ENCODE measurements at regions not wholly inside any gene's neighbourhood (a gene's known extent, or its start where the extent isn't known, plus 50 kb on each side); places are given as distances from the start of the nearest gene placed in this dataset.

DNA sequence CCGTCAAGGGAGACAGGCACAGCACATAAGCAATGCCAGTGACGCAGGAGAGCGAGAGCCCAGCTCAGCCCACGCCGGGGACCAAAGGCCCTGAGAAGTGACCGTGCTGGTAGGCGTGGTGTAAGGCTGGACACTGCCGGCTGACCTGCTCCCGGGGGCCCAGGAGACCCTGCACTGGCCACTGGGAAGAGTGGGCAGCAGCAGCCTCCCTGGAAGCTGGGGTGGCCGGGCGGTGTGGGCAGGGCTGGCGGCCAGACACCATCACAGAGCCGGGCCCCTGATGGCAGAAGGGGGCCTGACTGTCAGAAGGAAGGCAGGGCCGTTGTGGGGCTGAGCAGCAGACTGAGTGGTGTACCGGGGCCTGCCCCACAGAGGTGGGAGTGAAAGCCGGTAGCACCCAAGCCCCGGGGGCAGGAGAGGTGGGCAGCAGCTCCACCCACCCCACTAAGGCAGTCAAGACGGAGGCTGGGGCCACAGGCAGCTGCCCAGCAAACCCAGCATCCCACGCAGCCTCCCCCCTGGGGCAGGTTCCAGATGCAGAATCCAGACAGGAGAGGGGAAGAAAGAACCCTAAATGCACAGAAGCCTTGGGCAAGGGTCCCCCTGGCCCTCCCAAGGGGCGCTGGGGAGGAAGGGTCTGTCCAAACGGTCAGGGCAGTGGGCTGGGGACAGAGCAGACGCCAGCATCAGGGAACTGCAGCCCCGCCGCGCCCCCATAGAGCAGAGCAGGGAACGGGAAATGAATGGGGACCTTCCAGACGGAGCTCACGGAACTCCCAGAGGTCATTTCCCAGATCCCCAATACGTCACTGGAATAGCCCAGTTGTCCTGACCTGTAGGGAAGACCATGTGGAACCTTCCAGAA, 205.2 kb downstream of the BRD1 start:
- TF ChIP-seq, protein P1, sequence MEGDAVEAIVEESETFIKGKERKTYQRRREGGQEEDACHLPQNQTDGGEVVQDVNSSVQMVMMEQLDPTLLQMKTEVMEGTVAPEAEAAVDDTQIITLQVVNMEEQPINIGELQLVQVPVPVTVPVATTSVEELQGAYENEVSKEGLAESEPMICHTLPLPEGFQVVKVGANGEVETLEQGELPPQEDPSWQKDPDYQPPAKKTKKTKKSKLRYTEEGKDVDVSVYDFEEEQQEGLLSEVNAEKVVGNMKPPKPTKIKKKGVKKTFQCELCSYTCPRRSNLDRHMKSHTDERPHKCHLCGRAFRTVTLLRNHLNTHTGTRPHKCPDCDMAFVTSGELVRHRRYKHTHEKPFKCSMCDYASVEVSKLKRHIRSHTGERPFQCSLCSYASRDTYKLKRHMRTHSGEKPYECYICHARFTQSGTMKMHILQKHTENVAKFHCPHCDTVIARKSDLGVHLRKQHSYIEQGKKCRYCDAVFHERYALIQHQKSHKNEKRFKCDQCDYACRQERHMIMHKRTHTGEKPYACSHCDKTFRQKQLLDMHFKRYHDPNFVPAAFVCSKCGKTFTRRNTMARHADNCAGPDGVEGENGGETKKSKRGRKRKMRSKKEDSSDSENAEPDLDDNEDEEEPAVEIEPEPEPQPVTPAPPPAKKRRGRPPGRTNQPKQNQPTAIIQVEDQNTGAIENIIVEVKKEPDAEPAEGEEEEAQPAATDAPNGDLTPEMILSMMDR (IDR thresholded peaks at IDR 0.05; ENCODE audit: low read depth, low read length, missing control alignments) = no peak
- no peak for DNase-seq (ENCODE audit: extremely low read depth, low read depth)
- H3K4me3 ChIP-seq (replicated peaks; ENCODE audit: low read depth, low read length) = no peak overlapping the region

DNA sequence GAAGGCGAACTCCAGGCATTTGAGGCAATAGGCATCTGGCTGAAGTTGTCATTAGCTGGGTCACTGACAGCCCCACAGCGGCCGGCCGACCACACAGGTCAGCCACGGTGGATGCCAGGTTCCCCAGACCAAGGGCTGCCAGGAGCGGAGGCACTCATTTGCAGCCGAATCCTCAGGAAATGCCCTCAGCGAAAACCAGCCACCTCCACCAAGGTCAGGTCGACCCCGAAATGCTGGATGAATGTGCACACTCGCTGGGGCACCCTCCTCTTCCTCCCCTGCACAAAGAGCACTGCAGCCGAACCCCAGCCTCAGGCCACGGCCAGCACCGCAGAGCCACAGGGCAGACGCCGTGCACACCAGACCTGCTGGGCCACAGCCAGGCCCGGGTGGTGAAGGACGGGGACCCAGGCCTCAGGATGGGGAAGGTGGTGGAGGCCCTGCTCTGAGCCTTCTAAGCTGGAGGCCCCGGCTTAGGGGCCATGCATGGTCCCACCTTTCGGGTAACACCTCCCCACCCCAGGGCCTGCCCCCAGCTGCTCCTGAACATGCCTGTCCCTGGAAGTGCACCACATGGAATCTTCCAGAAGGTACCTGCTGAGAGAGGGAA, 206.0 kb downstream of the BRD1 start:
- H3K4me3 ChIP-seq (replicated peaks; ENCODE audit: low read depth, low read length) = no peak overlapping the region
- TF ChIP-seq, protein P1 (IDR thresholded peaks at IDR 0.05; ENCODE audit: low read depth, low read length, missing control alignments) = no peak
- no peak for DNase-seq (ENCODE audit: extremely low read depth, low read depth)

DNA sequence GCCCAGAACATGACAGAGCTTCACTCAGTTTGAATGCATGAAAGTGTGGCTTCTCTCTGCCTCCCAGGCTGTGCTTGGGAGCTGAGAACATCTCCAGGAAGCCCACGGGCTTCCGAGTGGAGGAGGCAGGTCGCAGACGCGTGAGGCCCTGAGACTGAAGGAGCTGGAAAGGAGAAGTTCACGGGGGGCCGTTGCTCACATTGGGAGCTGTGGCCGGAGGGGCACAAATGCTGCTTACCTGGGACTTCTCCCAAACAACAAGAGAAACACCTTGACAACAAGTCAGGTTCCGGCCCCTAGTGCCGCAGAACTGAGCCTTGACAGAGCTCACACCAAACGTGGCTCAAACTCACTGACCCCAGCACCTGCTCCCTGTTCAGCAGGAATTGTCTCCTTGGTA, 207.0 kb downstream of the BRD1 start:
- H3K4me3 ChIP-seq (replicated peaks; ENCODE audit: low read depth, low read length) = no peak overlapping the region
- TF ChIP-seq, protein P1 (IDR thresholded peaks at IDR 0.05; ENCODE audit: low read depth, low read length, missing control alignments) = no peak
- DNase-seq (ENCODE audit: extremely low read depth, low read depth) = no peak

DNA sequence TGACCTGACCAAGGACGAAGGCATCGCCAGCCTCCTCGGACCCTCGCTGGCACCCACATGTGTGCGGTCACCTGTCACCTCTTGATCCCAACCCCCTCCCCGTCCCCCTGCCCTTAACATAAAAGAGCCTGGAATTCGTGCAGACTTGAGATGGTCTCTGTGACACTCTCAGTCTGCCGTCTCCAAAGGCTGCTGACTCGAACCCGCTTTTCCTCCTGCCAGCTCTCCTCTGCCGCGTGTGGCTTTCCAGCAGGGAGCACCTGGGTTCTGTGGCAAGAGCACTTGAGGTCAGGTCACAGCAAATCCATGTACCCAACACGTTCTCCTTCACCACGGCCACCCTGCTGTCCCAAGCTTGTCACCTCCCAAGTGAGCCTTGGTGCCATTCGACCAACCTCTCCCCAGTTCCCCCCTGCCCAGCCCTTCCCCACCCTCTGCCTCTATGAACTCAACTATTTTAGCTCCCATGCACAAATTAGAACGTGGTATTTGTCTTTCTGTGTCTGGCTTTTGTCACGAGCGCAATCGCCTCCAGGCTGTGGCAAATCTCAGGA, 207.6 kb downstream of the BRD1 start:
- TF ChIP-seq, protein P1 (IDR thresholded peaks at IDR 0.05; ENCODE audit: low read depth, low read length, missing control alignments) = no peak
- H3K4me3 ChIP-seq (replicated peaks; ENCODE audit: low read depth, low read length) = no peak overlapping the region
- no peak for DNase-seq (ENCODE audit: extremely low read depth, low read depth)

DNA sequence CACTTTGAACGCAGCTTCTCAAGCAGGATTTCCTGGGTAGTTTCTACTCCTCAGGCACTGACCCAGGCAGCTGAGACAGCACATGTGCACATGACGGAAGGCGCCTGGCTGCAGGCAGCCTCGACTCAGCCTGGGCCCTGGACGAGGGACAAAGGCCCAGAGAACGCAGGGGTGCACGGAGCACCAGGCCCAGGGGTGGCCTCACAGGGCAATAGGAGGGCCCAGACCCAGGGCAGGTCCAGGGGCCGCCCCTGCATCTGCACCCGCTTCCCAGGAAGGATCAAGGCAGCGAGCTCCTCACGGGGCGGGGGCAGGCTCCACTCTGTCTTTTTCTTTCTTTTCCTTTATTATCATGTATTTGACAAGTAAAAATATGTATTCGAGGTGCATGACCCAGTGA, 208.4 kb downstream of the BRD1 start:
- no peak for DNase-seq (ENCODE audit: extremely low read depth, low read depth)
- TF ChIP-seq, protein P1 (IDR thresholded peaks at IDR 0.05; ENCODE audit: low read depth, low read length, missing control alignments) = no peak
- H3K4me3 ChIP-seq (replicated peaks; ENCODE audit: low read depth, low read length) = no peak overlapping the region

DNA sequence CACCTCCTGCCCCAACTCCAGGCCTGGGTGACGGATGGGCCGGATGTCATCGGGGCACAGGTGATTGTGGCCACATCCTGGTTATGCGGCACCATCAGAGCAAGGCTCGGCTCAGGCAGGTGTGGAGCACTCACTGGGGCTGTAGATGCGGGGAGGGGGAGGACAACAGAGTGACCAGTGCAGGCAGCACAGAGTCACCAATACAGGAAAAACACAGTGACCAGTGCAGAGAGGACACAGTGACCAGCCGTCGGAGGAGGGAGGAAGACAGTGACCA, 209.1 kb downstream of the BRD1 start:
- H3K4me3 ChIP-seq (replicated peaks; ENCODE audit: low read depth, low read length) = no peak overlapping the region
- DNase-seq (ENCODE audit: extremely low read depth, low read depth) = no peak
- TF ChIP-seq, protein P1 (IDR thresholded peaks at IDR 0.05; ENCODE audit: low read depth, low read length, missing control alignments) = no peak
